NCI-H748 (cell line): ENCODE measurements at regions not wholly inside any gene's neighbourhood (a gene's known extent, or its start where the extent isn't known, plus 50 kb on each side); places are given as distances from the start of the nearest gene placed in this dataset.
A peak's percentile ranks its signal among the peaks of the same experiment; 100 is the strongest.

Experiments used
- DNase-seq: peaks from one replicate; lab custom pipeline; 2025; ENCODE audit not compliant: unreplicated experiment; lab: John Stamatoyannopoulos, UW

GRCh38 chr10:56905051-56905450 lies 544.0 kb upstream of the ZWINT start:
- no peak for DNase-seq

GRCh38 chr10:56902554-56902953 lies 541.5 kb upstream of the ZWINT start:
- no peak for DNase-seq

GRCh38 chr10:56895306-56895705 lies 534.2 kb upstream of the ZWINT start:
- DNase-seq: no peak

GRCh38 chr10:56881218-56881617 lies 520.2 kb upstream of the ZWINT start:
- peak; percentile 36 for DNase-seq

- peak; percentile 6 for DNase-seq
Measured at GRCh38 chr10:56880606-56881005, 519.5 kb upstream of the ZWINT start.

- DNase-seq: no peak
Measured at GRCh38 chr10:56874950-56875349, 513.9 kb upstream of the ZWINT start.

- no peak for DNase-seq
Measured at GRCh38 chr10:56871160-56871668, 510.2 kb upstream of the ZWINT start.

GRCh38 chr10:56867236-56867635 lies 506.2 kb upstream of the ZWINT start:
- DNase-seq: no peak

GRCh38 chr10:56856569-56856968 lies 495.5 kb upstream of the ZWINT start:
- no peak for DNase-seq

GRCh38 chr10:56844978-56845529 lies 484.0 kb upstream of the ZWINT start:
- DNase-seq: no peak

GRCh38 chr10:56836659-56837058 lies 475.6 kb upstream of the ZWINT start:
- no peak for DNase-seq

- DNase-seq: no peak
Measured at GRCh38 chr10:56831681-56832080, 470.6 kb upstream of the ZWINT start.

GRCh38 chr10:56823849-56824248 lies 462.8 kb upstream of the ZWINT start:
- no peak for DNase-seq

- no peak for DNase-seq
Measured at GRCh38 chr10:56805022-56805421, 444.0 kb upstream of the ZWINT start.

- no peak for DNase-seq
Measured at GRCh38 chr10:56785292-56785691, 424.2 kb upstream of the ZWINT start.

GRCh38 chr10:56782503-56782902 lies 421.4 kb upstream of the ZWINT start:
- DNase-seq: no peak

GRCh38 chr10:56771343-56771742 lies 410.3 kb upstream of the ZWINT start:
- DNase-seq: no peak

GRCh38 chr10:56763090-56763489 lies 402.0 kb upstream of the ZWINT start:
- DNase-seq: peak; percentile 0

GRCh38 chr10:56745490-56745889 lies 384.4 kb upstream of the ZWINT start:
- no peak for DNase-seq

- DNase-seq: no peak
Measured at GRCh38 chr10:56728349-56728748, 367.3 kb upstream of the ZWINT start.

GRCh38 chr10:56722912-56723311 lies 361.9 kb upstream of the ZWINT start:
- no peak for DNase-seq

- DNase-seq: no peak
Measured at GRCh38 chr10:56715262-56715661, 354.2 kb upstream of the ZWINT start.

GRCh38 chr10:56698506-56698905 lies 337.4 kb upstream of the ZWINT start:
- DNase-seq: no peak
